DMS53 treated with DMSO at 0.1 percent for 48 hours (cell line): ENCODE measurements at regions not wholly inside any gene's neighbourhood (a gene's known extent, or its start where the extent isn't known, plus 50 kb on each side); places are given as distances from the start of the nearest gene placed in this dataset.
"Not testable (repeated sequence)": the region's sequence is repeated elsewhere in the genome, so short reads cannot be mapped to it uniquely, and the experiment has no call there.

Experiments
- DNase-seq: peaks from one replicate; lab custom pipeline; 2025; ENCODE audit not compliant: unreplicated experiment; lab: John Stamatoyannopoulos, UW

DNA sequence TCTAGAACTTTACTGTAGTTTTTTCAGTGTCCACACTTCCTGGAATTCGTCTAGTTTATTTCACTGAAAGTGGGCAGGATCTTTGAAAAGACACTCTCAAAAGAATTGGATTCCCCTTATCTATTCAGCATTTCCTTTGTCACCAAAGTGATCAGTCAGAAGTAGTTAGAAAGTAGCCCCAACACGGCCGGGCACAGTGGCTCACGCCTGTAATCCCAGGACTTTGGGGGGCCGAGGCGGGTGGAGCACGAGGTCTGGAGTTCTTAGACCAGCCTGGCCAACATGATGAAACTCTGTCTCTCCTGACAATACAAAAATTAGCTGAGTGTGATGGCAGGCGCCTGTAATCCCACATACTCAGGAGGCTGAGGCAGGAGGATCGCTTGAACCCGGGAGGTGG is 69.0 kb upstream of the KMT2C start:
- no peak for DNase-seq

DNA sequence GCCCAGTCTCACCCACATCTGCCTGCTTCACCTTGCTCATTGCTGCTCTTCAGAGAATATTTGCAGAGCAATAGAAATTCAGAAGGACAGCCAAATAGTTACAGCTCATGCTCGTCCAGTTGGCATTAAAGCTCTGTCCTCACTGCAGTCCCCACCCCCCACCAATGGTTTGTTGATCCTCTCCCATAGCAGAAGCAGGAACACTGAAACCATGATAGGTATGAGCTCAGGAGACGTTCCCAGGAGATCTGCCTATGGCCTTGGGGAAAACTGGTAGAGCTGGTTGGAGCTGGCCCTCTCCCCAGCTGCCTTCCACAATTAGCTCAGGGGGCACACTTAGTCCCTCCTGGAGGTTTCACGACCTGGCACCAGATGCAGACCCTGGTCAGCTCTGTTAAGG is 68.6 kb upstream of the KMT2C start:
- peak; percentile 19 for DNase-seq

DNA sequence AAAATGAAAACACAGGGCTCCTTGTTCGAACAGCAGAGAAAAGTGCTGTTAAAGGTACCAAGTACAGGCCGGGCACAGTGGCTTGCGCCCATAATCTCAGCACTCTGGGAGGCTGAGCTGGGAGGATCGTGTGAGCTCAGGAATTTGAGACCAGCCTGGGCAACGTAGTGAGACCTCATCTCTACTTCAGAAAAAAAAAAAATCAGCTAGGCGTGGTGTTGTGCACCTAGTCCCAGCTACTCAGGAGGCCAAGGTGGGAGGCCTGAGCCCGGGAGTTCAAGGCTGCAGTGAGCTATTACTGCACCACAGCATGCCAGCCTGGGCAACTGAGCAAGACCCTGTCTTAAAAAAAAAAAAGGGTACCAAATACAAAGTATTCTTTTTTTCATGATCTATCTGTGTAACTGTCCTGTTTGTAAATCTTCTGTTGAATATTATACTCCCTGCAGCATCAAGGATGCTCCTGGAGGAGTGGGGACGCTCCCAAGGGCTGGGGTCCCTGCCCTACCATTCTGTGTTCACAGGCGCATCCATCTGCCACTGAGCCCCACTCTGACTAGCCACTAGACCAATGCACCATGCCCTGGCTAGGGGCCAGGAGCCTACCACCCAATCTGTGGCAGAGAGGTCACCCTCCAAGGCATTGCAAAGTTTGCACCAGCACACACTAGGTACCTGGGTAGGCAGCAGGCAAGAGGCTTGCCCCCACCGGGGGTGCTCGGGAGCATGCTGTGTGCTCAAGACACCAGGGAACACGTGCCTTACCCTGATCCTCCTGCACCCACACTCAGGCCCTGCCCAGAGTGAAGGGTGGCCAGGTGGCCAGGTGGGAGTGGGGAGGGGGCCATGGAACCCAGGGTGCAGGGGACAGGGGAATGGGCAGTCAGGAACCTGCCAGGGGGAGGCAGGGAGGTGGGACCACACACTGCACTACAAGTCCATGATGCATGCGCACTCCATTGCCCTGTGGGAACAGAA is 67.3 kb upstream of the KMT2C start:
- DNase-seq = no peak

DNA sequence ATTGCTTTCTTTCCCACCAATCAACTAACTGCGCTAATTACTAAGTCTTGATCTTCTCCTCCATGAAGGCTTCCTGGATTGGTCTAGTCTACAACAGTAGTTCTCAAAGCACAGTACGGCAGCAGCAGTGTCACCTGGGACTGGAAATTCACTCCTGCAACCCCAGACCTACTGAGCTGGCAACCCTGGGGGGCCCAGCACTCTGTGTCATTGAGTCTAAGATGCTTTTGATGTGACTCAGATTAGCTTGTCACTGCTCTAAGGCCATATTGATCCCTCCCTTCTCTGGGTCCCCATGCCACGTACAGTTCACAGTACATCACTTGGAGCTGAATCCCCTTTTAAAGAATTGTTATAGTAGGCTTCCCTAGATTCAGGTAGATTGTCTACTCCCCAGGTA is 65.7 kb upstream of the KMT2C start:
- DNase-seq = no peak

DNA sequence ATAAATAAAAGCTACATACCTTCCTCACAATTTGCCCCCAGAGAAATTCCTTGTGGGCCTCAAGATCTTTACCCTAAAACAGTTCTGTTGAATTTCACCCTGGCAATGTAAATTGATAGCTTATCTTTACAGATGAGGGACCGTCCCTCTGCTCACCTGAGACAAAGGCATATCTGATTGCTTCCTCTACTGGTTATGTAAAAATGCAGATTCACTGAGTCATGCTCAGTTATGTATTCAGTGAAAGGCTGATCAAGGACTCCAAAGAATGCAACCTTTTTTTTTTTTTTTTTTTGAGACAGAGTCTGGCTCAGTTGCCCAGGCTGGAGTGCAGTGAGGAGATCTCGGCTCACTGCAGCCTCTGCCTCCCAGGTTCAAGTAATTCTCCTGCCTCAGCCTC is 64.2 kb upstream of the KMT2C start:
- not testable (repeated sequence) for DNase-seq

DNA sequence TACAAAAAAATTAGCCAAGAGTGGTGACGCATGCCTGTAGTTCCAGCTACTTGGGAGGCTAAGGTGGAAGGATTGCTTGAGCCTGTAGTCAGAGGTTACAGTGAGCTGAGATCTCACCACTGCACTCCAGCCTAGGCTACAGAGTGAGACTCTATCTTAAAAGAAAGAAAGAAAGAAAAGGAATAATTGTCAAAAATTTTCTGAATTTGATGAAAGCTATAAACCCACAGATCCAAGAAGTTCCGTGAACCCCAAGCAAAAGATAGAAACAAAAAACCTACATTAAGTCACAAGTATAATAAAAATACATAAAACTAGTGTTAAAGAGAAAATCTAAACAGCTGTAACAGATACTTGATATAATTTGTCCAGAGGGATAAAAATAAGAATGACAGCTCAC is 60.1 kb upstream of the KMT2C start:
- no peak for DNase-seq

DNA sequence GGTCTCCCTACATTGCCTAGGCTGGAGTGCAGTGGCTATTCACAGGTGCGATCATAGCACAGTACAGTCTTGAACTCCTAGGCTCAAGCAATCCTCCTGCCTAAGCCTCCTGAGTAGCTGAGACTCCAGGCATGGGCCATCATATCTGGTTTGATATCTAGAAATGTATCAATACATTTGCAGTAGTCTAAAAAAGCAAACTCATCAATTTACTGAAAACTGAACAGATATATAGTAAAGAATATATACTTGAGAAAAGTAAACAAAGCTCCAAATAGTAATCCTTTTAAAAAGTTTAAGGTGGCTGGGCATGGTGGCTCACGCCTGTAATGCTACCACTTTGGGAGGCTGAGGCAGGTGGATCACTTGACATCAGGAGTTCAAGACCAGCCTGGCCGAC is 57.1 kb upstream of the KMT2C start:
- DNase-seq = no peak

DNA sequence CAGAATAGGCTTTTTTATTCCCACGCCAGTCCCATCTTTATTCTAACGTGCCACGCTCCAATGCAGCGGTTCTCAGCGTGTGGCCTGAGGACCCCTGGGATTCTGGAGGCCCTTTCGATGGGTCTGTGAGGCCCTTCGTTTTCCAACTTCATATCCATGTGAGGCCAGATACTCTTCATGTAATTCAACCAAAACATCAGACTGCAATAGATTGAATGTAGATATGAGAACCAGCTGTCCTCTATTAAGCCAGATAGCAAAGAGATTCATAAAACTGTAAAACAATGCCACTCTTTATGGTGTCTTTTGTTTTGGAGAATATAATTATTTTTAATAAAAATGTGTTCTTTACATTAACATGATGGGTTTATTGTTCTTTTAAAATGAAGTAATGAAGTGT is 53.2 kb upstream of the KMT2C start:
- no peak for DNase-seq

DNA sequence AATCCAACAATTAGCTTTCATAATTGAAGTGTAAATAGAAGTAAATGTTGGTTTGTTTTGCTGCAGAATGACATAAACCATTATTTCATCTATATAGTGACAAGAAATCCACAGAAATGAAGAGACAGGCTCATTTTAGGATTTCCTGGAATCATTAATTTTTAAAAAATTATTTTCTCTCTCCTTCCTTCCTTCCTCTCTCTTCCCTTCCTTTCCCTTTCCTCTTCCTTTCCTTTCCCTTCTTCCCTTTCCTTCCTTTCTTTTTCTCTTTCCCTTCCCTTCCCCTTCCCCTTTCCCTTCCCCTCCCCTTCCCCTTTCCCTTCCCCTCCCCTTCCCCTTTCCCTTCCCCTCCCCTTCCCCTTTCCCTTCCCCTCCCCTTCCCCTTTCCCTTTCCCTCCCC is 51.2 kb upstream of the KMT2C start:
- no peak for DNase-seq

DNA sequence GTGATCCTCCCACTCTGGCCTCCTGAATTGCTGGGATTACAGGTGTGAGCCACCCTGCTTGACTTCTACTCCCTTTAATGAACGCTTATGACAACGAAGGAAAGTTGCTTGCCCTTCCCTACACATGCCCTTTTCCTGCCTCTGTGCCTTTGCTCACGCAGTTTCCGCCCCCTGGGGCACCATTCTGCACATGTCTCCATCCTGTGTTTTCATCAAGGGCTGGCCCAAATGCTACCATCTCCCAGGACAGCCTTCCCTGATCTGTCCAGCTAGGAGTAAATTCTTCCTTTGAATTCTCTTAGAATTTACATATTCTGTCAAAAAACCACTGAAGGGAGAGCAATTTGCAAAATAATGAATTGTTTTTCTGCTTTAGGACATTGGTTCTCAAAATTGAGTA is 50.0 kb upstream of the KMT2C start:
- no peak for DNase-seq
